A673 (cell line): ENCODE measurements at regions not wholly inside any gene's neighbourhood (a gene's known extent, or its start where the extent isn't known, plus 50 kb on each side); places are given as distances from the start of the nearest gene placed in this dataset.

Experiments
- CTCF ChIP-seq: fragments of 300-800, 200-600 bp; sonication (generic); conservative IDR thresholded peaks from 2 replicates; pipeline ENCODE4 v1.5.1; 2017; ENCODE audit warnings: low read depth, mild to moderate bottlenecking, antibody characterized with exemption, low read length, moderate library complexity, mixed read lengths
- EZH2 ChIP-seq: fragments of 200-600 bp; sonication (generic); IDR thresholded peaks from 2 replicates; pipeline ENCODE4 v1.6.1; 2017; ENCODE audit warnings: borderline replicate concordance, low read depth, mild to moderate bottlenecking, mixed read lengths, antibody characterized with exemption, low read length; ENCODE audit not compliant: poor library complexity, severe bottlenecking

- no peak for TF ChIP-seq CTCF
- no peak for TF ChIP-seq EZH2
These were observed 63.9 kb upstream of the AK4 start for GRCh38 chr1:65084066-65084465.
